Vagina (tissue), 2 donors: ENCODE measurements at regions not wholly inside any gene's neighbourhood (a gene's known extent, or its start where the extent isn't known, plus 50 kb on each side); places are given as distances from the start of the nearest gene placed in this dataset.
"Not testable (repeated sequence)": the region's sequence is repeated elsewhere in the genome, so short reads cannot be mapped to it uniquely, and the experiment has no call there.

Experiments
- DNase-seq, 2 donors: peaks; one replicate each; pipeline ENCODE4 v3.0.0-alpha.2; 2017; ENCODE audit errors: extremely low spot score in 2 of 2
- H3K27ac ChIP-seq: fragments of 200-600 bp; sonication (generic); one replicate; pipeline ENCODE4 v1.5.1; 2019
- H3K27me3 ChIP-seq: fragments of 200-600 bp; sonication (generic); one replicate; pipeline ENCODE4 v1.5.1; 2019
- H3K36me3 ChIP-seq, 2 donors: fragments of 200-600 bp; sonication (generic); one replicate each; pipeline ENCODE4 v1.5.1; 2017 to 2019
- H3K4me1 ChIP-seq: fragments of 200-600 bp; sonication (generic); one replicate; pipeline ENCODE4 v1.5.1; 2019
- H3K4me3 ChIP-seq, 2 donors: fragments of 200-600 bp; sonication (generic); 1 replicate in 1 of 2; 2 replicates in 1 of 2; pipeline ENCODE4 v1.5.1; 2016 to 2019
- H3K9me3 ChIP-seq: fragments of 200-600 bp; sonication (generic); one replicate; pipeline ENCODE4 v1.5.1; 2019
- POLR2A ChIP-seq, 2 donors: fragments of 450-650 bp; IDR thresholded peaks; one replicate each; pipeline ENCODE4 v1.6.1; 2017; ENCODE audit warnings: antibody characterized with exemption in 2 of 2, mild to moderate bottlenecking in 2 of 2, moderate library complexity in 2 of 2
- POLR2AphosphoS5 ChIP-seq, 2 donors: sonication (generic); formaldehyde crosslinking; IDR thresholded peaks; one replicate each; pipeline ENCODE4 v1.9.0; 2017; ENCODE audit warnings: antibody characterized with exemption in 2 of 2, mild to moderate bottlenecking in 2 of 2, low read depth in 1 of 2; ENCODE audit not compliant: insufficient read depth in 1 of 2
- intact Hi-C: fragments of 100-400 bp; cut with DNase I; formaldehyde crosslinking; loops from one replicate; pipeline ENCODE4 v1.15.1; 2023
- TF ChIP-seq, protein P1 (sequence below), 3 experiments: fragments of 450-650 bp in 2 of 3; fragments of 200-600 bp in 1 of 3; sonication (generic) in 1 of 3; IDR thresholded peaks; one replicate each; pipeline ENCODE4 v1.5.1; 2017 to 2019; ENCODE audit warnings: antibody characterized with exemption in 3 of 3, mild to moderate bottlenecking in 2 of 3, moderate library complexity in 2 of 3

- no peak overlapping the region for H3K4me3 ChIP-seq
- no peaks in the 10 kb centered on the region for H3K36me3 ChIP-seq
- DNase-seq = no peak
- TF ChIP-seq POLR2AphosphoS5 (IDR thresholded peaks at IDR 0.05; ENCODE audit: insufficient read depth in 1 of 2, low read depth in 1 of 2) = no peak
- TF ChIP-seq POLR2A (IDR thresholded peaks at IDR 0.05) = no peak
- TF ChIP-seq, protein P1, sequence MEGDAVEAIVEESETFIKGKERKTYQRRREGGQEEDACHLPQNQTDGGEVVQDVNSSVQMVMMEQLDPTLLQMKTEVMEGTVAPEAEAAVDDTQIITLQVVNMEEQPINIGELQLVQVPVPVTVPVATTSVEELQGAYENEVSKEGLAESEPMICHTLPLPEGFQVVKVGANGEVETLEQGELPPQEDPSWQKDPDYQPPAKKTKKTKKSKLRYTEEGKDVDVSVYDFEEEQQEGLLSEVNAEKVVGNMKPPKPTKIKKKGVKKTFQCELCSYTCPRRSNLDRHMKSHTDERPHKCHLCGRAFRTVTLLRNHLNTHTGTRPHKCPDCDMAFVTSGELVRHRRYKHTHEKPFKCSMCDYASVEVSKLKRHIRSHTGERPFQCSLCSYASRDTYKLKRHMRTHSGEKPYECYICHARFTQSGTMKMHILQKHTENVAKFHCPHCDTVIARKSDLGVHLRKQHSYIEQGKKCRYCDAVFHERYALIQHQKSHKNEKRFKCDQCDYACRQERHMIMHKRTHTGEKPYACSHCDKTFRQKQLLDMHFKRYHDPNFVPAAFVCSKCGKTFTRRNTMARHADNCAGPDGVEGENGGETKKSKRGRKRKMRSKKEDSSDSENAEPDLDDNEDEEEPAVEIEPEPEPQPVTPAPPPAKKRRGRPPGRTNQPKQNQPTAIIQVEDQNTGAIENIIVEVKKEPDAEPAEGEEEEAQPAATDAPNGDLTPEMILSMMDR (IDR thresholded peaks at IDR 0.05) = no peak
- no peak overlapping the region for H3K27ac ChIP-seq
- intact Hi-C loops = no loop called here
- H3K9me3 ChIP-seq = no peaks in the 10 kb centered on the region
- no peaks in the 10 kb centered on the region for H3K27me3 ChIP-seq
- H3K4me1 ChIP-seq = no peaks in the 10 kb centered on the region
Measured at GRCh38 chr6:134805168-134805567, 144.7 kb downstream of the ALDH8A1 start.

DNA sequence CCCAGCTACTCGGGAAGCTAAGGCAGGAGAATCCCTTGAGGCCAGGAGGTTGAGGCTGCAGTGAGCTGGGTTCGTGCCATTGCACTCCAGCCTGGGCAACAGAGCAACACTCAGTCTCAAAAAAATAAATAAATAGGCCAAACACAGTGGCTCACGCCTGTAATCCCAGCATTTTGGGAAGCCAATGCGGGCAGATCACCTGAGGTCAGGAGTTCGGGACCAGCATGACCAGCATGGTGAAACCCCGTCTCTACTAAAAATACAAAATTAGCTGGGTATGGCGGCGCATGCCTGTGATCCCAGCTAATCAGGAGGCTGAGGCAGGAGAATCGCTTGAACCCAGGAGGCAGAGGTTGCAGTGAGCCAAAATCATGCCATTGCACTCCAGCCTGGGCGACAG lies 145.6 kb downstream of the ALDH8A1 start:
- DNase-seq, H3K9me3 ChIP-seq, H3K36me3 ChIP-seq, H3K27me3 ChIP-seq, intact Hi-C loops, H3K4me1 ChIP-seq, H3K27ac ChIP-seq, H3K4me3 ChIP-seq: not testable (repeated sequence)

DNA sequence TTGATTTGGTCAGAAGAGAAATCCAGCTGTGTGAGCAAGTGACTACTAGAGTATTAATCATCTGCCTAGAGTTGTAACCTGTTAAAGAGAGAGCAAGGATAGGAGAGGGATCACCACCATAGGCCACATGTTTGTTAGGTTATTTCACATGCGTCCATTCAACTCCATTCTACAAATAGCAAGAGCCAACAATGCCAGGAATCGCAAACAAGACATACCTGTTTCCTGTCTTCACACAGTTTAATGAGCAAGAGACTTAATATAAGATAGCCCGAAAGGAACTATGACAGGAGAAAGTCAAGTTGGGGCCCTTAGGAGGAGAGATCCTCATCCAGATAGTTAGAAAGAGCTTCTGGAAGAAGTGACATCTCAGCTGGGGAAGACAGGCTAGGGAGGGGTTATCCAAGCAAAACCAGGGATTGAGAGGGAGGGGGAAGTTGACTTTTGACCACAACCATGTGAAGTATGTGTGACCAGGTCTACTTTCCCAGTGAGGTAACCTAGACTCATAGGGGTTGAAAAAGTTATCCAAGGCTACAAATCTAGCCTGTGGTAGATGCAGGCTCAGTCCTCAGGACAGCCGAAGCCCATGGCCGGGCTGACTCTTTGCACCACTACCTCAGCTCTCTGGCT lies 147.4 kb downstream of the ALDH8A1 start:
- TF ChIP-seq POLR2AphosphoS5 (IDR thresholded peaks at IDR 0.05; ENCODE audit: insufficient read depth in 1 of 2, low read depth in 1 of 2) (no peak), POLR2A (IDR thresholded peaks at IDR 0.05) (no peak)
- TF ChIP-seq, protein P1 (IDR thresholded peaks at IDR 0.05) = no peak

GRCh38 chr6:134797400-134798113 lies 152.3 kb downstream of the ALDH8A1 start:
- Histone ChIP-seq H3K36me3 (no peaks in the 10 kb centered on the region), H3K9me3 (no peaks in the 10 kb centered on the region), H3K27ac (no peak overlapping the region), H3K27me3 (no peaks in the 10 kb centered on the region), H3K4me3 (no peak overlapping the region), H3K4me1 (no peaks in the 10 kb centered on the region)
- TF ChIP-seq, protein P1 (IDR thresholded peaks at IDR 0.05) = no peak
- TF ChIP-seq POLR2AphosphoS5 (IDR thresholded peaks at IDR 0.05; ENCODE audit: insufficient read depth in 1 of 2, low read depth in 1 of 2) (no peak), POLR2A (IDR thresholded peaks at IDR 0.05) (no peak)
- intact Hi-C loops = no loop called here
- DNase-seq = no peak

More for the DNA sequence above, 147.4 kb downstream of the ALDH8A1 start:
- no peaks in the 10 kb centered on the region for H3K27me3 ChIP-seq
- no peaks in the 10 kb centered on the region for H3K4me1 ChIP-seq
- no peak overlapping the region for H3K27ac ChIP-seq
- intact Hi-C loops = no loop called here
- no peak for DNase-seq
- H3K36me3 ChIP-seq = no peaks in the 10 kb centered on the region
- H3K9me3 ChIP-seq = no peaks in the 10 kb centered on the region
- H3K4me3 ChIP-seq = no peak overlapping the region

GRCh38 chr6:134795691-134796090 lies 154.2 kb downstream of the ALDH8A1 start:
- no peaks in the 10 kb centered on the region for H3K36me3 ChIP-seq
- no peak overlapping the region for H3K27ac ChIP-seq
- H3K27me3 ChIP-seq = no peaks in the 10 kb centered on the region
- no peak for TF ChIP-seq POLR2A (IDR thresholded peaks at IDR 0.05)
- TF ChIP-seq, protein P1 (IDR thresholded peaks at IDR 0.05) = no peak
- no peak for TF ChIP-seq POLR2AphosphoS5 (IDR thresholded peaks at IDR 0.05; ENCODE audit: insufficient read depth in 1 of 2, low read depth in 1 of 2)
- peaks cover 10% of the 10 kb centered on the region for H3K9me3 ChIP-seq
- no peak for DNase-seq
- H3K4me1 ChIP-seq = no peaks in the 10 kb centered on the region
- intact Hi-C loops = no loop called here
- H3K4me3 ChIP-seq = no peak overlapping the region
